Esophagus squamous epithelium (tissue), 5 donors: ENCODE measurements at regions not wholly inside any gene's neighbourhood (a gene's known extent, or its start where the extent isn't known, plus 50 kb on each side); places are given as distances from the start of the nearest gene placed in this dataset.

Experiments
- DNase-seq: peaks from one replicate; lab custom pipeline; 2025; lab: John Stamatoyannopoulos, UW
- H3K27ac ChIP-seq, 4 donors: fragments of 200-600 bp; sonication (generic); one replicate each; pipeline ENCODE4 v1.5.1; 2016 to 2019; ENCODE audit warnings: mild to moderate bottlenecking in 1 of 4
- H3K27me3 ChIP-seq, 4 donors: fragments of 200-600 bp; sonication (generic); 1 replicate in 3 of 4; 2 replicates in 1 of 4; pipeline versions ENCODE4 v1.5.1 to v1.6.0; 2017 to 2021; ENCODE audit warnings: antibody characterized with exemption in 1 of 4
- H3K36me3 ChIP-seq, 3 donors: fragments of 200-600 bp; sonication (generic); one replicate each; pipeline ENCODE4 v1.5.1; 2016 to 2019
- H3K4me1 ChIP-seq, 3 donors: fragments of 200-600 bp; sonication (generic); one replicate each; pipeline ENCODE4 v1.5.1; 2017 to 2019
- H3K4me3 ChIP-seq, 4 donors: fragments of 200-600 bp; sonication (generic); 1 replicate in 3 of 4; 2 replicates in 1 of 4; pipeline ENCODE4 v1.5.1; 2016 to 2019; ENCODE audit warnings: mild to moderate bottlenecking in 2 of 4, moderate library complexity in 1 of 4
- H3K9me3 ChIP-seq, 3 donors: fragments of 200-600 bp; sonication (generic); one replicate each; pipeline ENCODE4 v1.5.1; 2016 to 2019
- CTCF ChIP-seq, 6 experiments: fragments of 450-650 bp in 4 of 6; fragments of 200-600 bp in 2 of 6; sonication (generic) in 2 of 6; IDR thresholded peaks; one replicate each; pipeline ENCODE4 v1.5.1; 2016 to 2019; ENCODE audit warnings: antibody characterized with exemption in 6 of 6, mild to moderate bottlenecking in 4 of 6, moderate library complexity in 4 of 6
- POLR2A ChIP-seq, 4 donors: fragments of 450-650 bp; IDR thresholded peaks; one replicate each; pipeline ENCODE4 v1.6.1; 2017; ENCODE audit warnings: antibody characterized with exemption in 4 of 4, mild to moderate bottlenecking in 4 of 4, moderate library complexity in 3 of 4
- WGBS, 2 donors: methylation state at CpG; one replicate each; pipeline ENCODE4 v1.1.5; 2018; 5-methylcytosine and 5-hydroxymethylcytosine counted together
- intact Hi-C: fragments of 100-400 bp; cut with DNase I; formaldehyde crosslinking; loops from one replicate; pipeline ENCODE4 v1.15.0; 2022
- small RNA-seq, 4 donors: library from RNA; depleted of rRNA; stranded (forward); fragments of <200 nt; gene quantifications; one replicate each; pipeline ENCODE3, GENCODE V24; 2016
- donor health status: DM: yes; HTN: yes; CAD: no.

GRCh38 chr2:192247456-192247855 lies 52.7 kb upstream of the TMEFF2 start:
- no peaks in the 10 kb centered on the region for H3K36me3 ChIP-seq
- H3K9me3 ChIP-seq: no peaks in the 10 kb centered on the region
- no peak overlapping the region for H3K4me3 ChIP-seq
- H3K4me1 ChIP-seq: no peaks in the 10 kb centered on the region
- H3K27ac ChIP-seq: no peak overlapping the region
- 70 to 72% methylated on average over 3 of the region's 3 CpGs for WGBS, 2 donors
- DNase-seq: no peak
- intact Hi-C loops: no loop called here
- TF ChIP-seq POLR2A (IDR thresholded peaks at IDR 0.05): no peak
- TF ChIP-seq CTCF (IDR thresholded peaks at IDR 0.05): no peak
- H3K27me3 ChIP-seq: no peaks in the 10 kb centered on the region

GRCh38 chr2:192246297-192246696 lies 51.6 kb upstream of the TMEFF2 start:
- H3K27me3 ChIP-seq: no peaks in the 10 kb centered on the region
- H3K36me3 ChIP-seq: no peaks in the 10 kb centered on the region
- no peak overlapping the region for H3K27ac ChIP-seq
- no peaks in the 10 kb centered on the region for H3K9me3 ChIP-seq
- intact Hi-C loops: no loop called here
- no peaks in the 10 kb centered on the region for H3K4me1 ChIP-seq
- 66 to 76% methylated on average over 3 of the region's 3 CpGs for WGBS, 2 donors
- DNase-seq: no peak
- no peak overlapping the region for H3K4me3 ChIP-seq
- TF ChIP-seq POLR2A (IDR thresholded peaks at IDR 0.05) (no peak), CTCF (IDR thresholded peaks at IDR 0.05) (no peak)

GRCh38 chr2:192245329-192245728 lies 50.6 kb upstream of the TMEFF2 start:
- WGBS, 2 donors: 63 to 81% methylated on average over 3 of the region's 3 CpGs
- no peaks in the 10 kb centered on the region for H3K4me1 ChIP-seq
- no peak for TF ChIP-seq CTCF (IDR thresholded peaks at IDR 0.05)
- TF ChIP-seq POLR2A (IDR thresholded peaks at IDR 0.05): no peak
- no peaks in the 10 kb centered on the region for H3K9me3 ChIP-seq
- H3K27me3 ChIP-seq: no peaks in the 10 kb centered on the region
- no peak for DNase-seq
- no peak overlapping the region for H3K4me3 ChIP-seq
- intact Hi-C loops: no loop called here
- H3K27ac ChIP-seq: no peak overlapping the region
- H3K36me3 ChIP-seq: no peaks in the 10 kb centered on the region

Small RNA genes in the stretch of these regions (small RNA-seq; reads per million reads assigned to genes)
- gene AC068135.1 (0 reads per million in 4 donors), gene AC074290.1 (0 reads per million in 4 donors), gene RF00017 (0 reads per million in 4 donors), gene RF00273 (0 to 0.07 (median 0) reads per million in 4 donors), gene RNU6-169P (0 reads per million in 4 donors)
